Activated CD8-positive, alpha-beta memory T cell treated with anti-CD3 and anti-CD28 coated beads for 1 hour (primary cell): ENCODE measurements at regions not wholly inside any gene's neighbourhood (a gene's known extent, or its start where the extent isn't known, plus 50 kb on each side); places are given as distances from the start of the nearest gene placed in this dataset.

Experiments
- DNase-seq, 2 donors: peaks; one replicate each; pipeline ENCODE4 v3.0.0-alpha.2; 2020; ENCODE audit warnings: low read depth in 1 of 2; ENCODE audit errors: extremely low read depth in 1 of 2

- no peak for DNase-seq
These were observed 72.8 kb upstream of the CDH19 start for GRCh38 chr18:66676699-66677098.

GRCh38 chr18:66674286-66674685 lies 70.4 kb upstream of the CDH19 start:
- DNase-seq = no peak

GRCh38 chr18:66668706-66669105 lies 64.8 kb upstream of the CDH19 start:
- DNase-seq = no peak

- DNase-seq = no peak
These were observed 58.7 kb upstream of the CDH19 start for GRCh38 chr18:66662632-66663031.

- no peak for DNase-seq
These were observed 51.5 kb upstream of the CDH19 start for GRCh38 chr18:66655407-66655806.
